ENCODE measurements at regions not wholly inside any gene's neighbourhood (a gene's known extent, or its start where the extent isn't known, plus 50 kb on each side); places are given as distances from the start of the nearest gene placed in this dataset.

DNA sequence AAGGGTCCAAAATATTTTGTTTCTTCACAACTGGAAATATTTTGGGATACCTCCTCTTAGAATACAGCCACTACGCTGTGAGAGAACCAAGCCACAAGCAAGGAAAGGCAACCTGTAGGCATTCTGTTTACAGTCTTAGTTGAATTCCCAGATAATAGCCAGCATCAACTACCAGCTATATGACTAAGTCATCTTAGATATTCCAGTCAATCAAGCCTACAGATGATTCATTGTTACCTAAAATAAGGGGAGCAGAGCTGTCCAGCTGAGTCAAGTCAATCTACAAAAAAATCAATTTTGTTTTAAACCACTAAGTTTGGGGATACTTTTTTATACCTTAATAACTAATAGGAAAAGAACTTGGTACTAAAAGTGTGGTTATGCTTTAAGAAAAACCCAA lies 526.4 kb upstream of the DPPA4 start:
- DNase-seq (ENCODE audit: extremely low read depth in 1 of 4, low spot score in 3 of 4) (no peak), ATAC-seq (no peak), FAIRE-seq (no peak)
- no peak overlapping the region for H3K9ac ChIP-seq (ENCODE audit: insufficient read depth in 1 of 2, low read depth in 2 of 2, low read length in 2 of 2)
- 0% methylated on average over 1 of the region's 1 CpG for WGBS (ENCODE audit: insufficient coverage, low coverage, missing lambda C conversion rate)
- H3K27ac ChIP-seq (ENCODE audit: extremely low read depth, low read depth, low read length) = no peak overlapping the region
- H3K4me1 ChIP-seq (replicated peaks in 1 of 2; ENCODE audit: control insufficient read depth in 2 of 2, insufficient read depth in 2 of 2, low read length in 2 of 2) = no peaks in the 10 kb centered on the region
- no peaks in the 10 kb centered on the region for H3K79me2 ChIP-seq (ENCODE audit: control insufficient read depth, insufficient read depth, low read length)
- in situ Hi-C loops (cut with MboI) (no loop called here), intact Hi-C loops (cut with micrococcal nuclease) (no loop called here)
- no peaks in the 10 kb centered on the region for H4K20me1 ChIP-seq (replicated peaks; ENCODE audit: control insufficient read depth, insufficient read depth, low read length)
- no peaks in the 10 kb centered on the region for H3K9me3 ChIP-seq (replicated peaks; ENCODE audit: control insufficient read depth, insufficient read depth, low read depth, low read length)
- no peaks in the 10 kb centered on the region for H3K27me3 ChIP-seq (ENCODE audit: control insufficient read depth in 2 of 2, insufficient read depth in 2 of 2, low read length in 2 of 2)
- no peaks in the 10 kb centered on the region for H3K9me1 ChIP-seq (ENCODE audit: control insufficient read depth, insufficient read depth, low read length)
- BruUV-seq (replicated peaks) = no TSS peak
- ChIA-PET POLR2A (no interaction called here), CTCF (ENCODE audit: low intra/inter-chr PET ratio) (no interaction called here)
- H3K36me3 ChIP-seq (ENCODE audit: control insufficient read depth, insufficient read depth, low read length) = no peaks in the 10 kb centered on the region
- no peak overlapping the region for H3K4me3 ChIP-seq
- H2AFZ ChIP-seq (ENCODE audit: low read depth, low read length) = no peak overlapping the region
- TF ChIP-seq, protein P1, sequence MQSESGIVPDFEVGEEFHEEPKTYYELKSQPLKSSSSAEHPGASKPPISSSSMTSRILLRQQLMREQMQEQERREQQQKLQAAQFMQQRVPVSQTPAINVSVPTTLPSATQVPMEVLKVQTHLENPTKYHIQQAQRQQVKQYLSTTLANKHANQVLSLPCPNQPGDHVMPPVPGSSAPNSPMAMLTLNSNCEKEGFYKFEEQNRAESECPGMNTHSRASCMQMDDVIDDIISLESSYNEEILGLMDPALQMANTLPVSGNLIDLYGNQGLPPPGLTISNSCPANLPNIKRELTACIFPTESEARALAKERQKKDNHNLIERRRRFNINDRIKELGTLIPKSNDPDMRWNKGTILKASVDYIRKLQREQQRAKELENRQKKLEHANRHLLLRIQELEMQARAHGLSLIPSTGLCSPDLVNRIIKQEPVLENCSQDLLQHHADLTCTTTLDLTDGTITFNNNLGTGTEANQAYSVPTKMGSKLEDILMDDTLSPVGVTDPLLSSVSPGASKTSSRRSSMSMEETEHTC (IDR thresholded peaks at IDR 0.05) = no peak
- no peak for TF ChIP-seq RBM39 (optimal IDR thresholded peaks at IDR 0.05; ENCODE audit: low read depth, low read length)
- no peak for TF ChIP-seq KLF10 (CRISPR knock-in tag; IDR thresholded peaks at IDR 0.05)
- TF ChIP-seq NR2F6 (CRISPR knock-in tag; IDR thresholded peaks at IDR 0.05) = no peak
- TF ChIP-seq PYGO2 (tag; IDR thresholded peaks at IDR 0.05) = no peak
- TF ChIP-seq FOXM1 (IDR thresholded peaks at IDR 0.05; ENCODE audit: low read depth) = no peak
- TF ChIP-seq FOXM1 (CRISPR knock-in tag; IDR thresholded peaks at IDR 0.05; ENCODE audit: low read depth) = no peak
- TF ChIP-seq CBX1 (IDR thresholded peaks at IDR 0.05; ENCODE audit: low read depth) = no peak
- TF ChIP-seq HSF4 (CRISPR knock-in tag; IDR thresholded peaks at IDR 0.05; ENCODE audit: borderline replicate concordance) = no peak
- no peak for TF ChIP-seq TEAD1 (CRISPR knock-in tag; IDR thresholded peaks at IDR 0.05)
- TF ChIP-seq, protein P2, sequence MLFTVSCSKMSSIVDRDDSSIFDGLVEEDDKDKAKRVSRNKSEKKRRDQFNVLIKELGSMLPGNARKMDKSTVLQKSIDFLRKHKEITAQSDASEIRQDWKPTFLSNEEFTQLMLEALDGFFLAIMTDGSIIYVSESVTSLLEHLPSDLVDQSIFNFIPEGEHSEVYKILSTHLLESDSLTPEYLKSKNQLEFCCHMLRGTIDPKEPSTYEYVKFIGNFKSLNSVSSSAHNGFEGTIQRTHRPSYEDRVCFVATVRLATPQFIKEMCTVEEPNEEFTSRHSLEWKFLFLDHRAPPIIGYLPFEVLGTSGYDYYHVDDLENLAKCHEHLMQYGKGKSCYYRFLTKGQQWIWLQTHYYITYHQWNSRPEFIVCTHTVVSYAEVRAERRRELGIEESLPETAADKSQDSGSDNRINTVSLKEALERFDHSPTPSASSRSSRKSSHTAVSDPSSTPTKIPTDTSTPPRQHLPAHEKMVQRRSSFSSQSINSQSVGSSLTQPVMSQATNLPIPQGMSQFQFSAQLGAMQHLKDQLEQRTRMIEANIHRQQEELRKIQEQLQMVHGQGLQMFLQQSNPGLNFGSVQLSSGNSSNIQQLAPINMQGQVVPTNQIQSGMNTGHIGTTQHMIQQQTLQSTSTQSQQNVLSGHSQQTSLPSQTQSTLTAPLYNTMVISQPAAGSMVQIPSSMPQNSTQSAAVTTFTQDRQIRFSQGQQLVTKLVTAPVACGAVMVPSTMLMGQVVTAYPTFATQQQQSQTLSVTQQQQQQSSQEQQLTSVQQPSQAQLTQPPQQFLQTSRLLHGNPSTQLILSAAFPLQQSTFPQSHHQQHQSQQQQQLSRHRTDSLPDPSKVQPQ (CRISPR knock-in tag; IDR thresholded peaks at IDR 0.05; ENCODE audit: borderline replicate concordance) = no peak
- TF ChIP-seq TBP (optimal IDR thresholded peaks at IDR 0.05; ENCODE audit: low read depth, low read length) = no peak
- no peak overlapping the region for H3K4me2 ChIP-seq (ENCODE audit: insufficient read depth, low read length)

Data from K562 (cell line).